ENCODE measurements at regions not wholly inside any gene's neighbourhood (a gene's known extent, or its start where the extent isn't known, plus 50 kb on each side); places are given as distances from the start of the nearest gene placed in this dataset.

- ATAC-seq (no peak), DNase-seq (no peak)
- intact Hi-C loops (cut with DNase I, micrococcal nuclease), result no loop called here
These were observed 539.6 kb upstream of the MMS22L start for GRCh38 chr6:97822632-97823031.

GRCh38 chr6:97841763-97842162, 558.7 kb upstream of the MMS22L start:
- ATAC-seq (no peak), DNase-seq (no peak)
- H3K9me3 ChIP-seq, result no peaks in the 10 kb centered on the region
- H3K36me3 ChIP-seq (ENCODE audit: low read depth), result no peaks in the 10 kb centered on the region
- no peak for TF ChIP-seq CTCF (IDR thresholded peaks at IDR 0.05)
- intact Hi-C loops (cut with DNase I, micrococcal nuclease), result no loop called here
- no peaks in the 10 kb centered on the region for H3K4me1 ChIP-seq (ENCODE audit: low read depth)
- no peak overlapping the region for H3K4me3 ChIP-seq

More at GRCh38 chr6:97822632-97823031, 539.6 kb upstream of the MMS22L start:
- no peak for TF ChIP-seq CTCF (IDR thresholded peaks at IDR 0.05)
- H3K4me3 ChIP-seq, result no peak overlapping the region
- no peaks in the 10 kb centered on the region for H3K4me1 ChIP-seq (ENCODE audit: low read depth)
- no peaks in the 10 kb centered on the region for H3K36me3 ChIP-seq (ENCODE audit: low read depth)
- H3K9me3 ChIP-seq, result no peaks in the 10 kb centered on the region

- H3K4me3 ChIP-seq, result no peak overlapping the region
- no peaks in the 10 kb centered on the region for H3K36me3 ChIP-seq (ENCODE audit: low read depth)
- ATAC-seq (no peak), DNase-seq (no peak)
- H3K4me1 ChIP-seq (ENCODE audit: low read depth), result no peaks in the 10 kb centered on the region
- no peaks in the 10 kb centered on the region for H3K9me3 ChIP-seq
- intact Hi-C loops (cut with DNase I, micrococcal nuclease), result no loop called here
- no peak for TF ChIP-seq CTCF (IDR thresholded peaks at IDR 0.05)
These were observed 559.5 kb upstream of the MMS22L start for GRCh38 chr6:97842521-97842920.

- no peaks in the 10 kb centered on the region for H3K9me3 ChIP-seq
- intact Hi-C loops (cut with DNase I, micrococcal nuclease), result no loop called here
- H3K36me3 ChIP-seq (ENCODE audit: low read depth), result no peaks in the 10 kb centered on the region
- no peaks in the 10 kb centered on the region for H3K4me1 ChIP-seq (ENCODE audit: low read depth)
- TF ChIP-seq CTCF (IDR thresholded peaks at IDR 0.05), result no peak
- ATAC-seq (no peak), DNase-seq (no peak)
- H3K4me3 ChIP-seq, result no peak overlapping the region
These were observed 566.4 kb upstream of the MMS22L start for GRCh38 chr6:97849390-97849789.

GRCh38 chr6:97850458-97851212, 567.6 kb upstream of the MMS22L start:
- H3K4me1 ChIP-seq (ENCODE audit: low read depth), result no peaks in the 10 kb centered on the region
- DNase-seq, result no peak
- intact Hi-C loops (cut with DNase I, micrococcal nuclease), result no loop called here

More at GRCh38 chr6:97850458-97851212, 567.6 kb upstream of the MMS22L start:
- Histone ChIP-seq H3K9me3 (no peaks in the 10 kb centered on the region), H3K36me3 (ENCODE audit: low read depth) (no peaks in the 10 kb centered on the region), H3K4me3 (no peak overlapping the region)
- no peak for TF ChIP-seq CTCF (IDR thresholded peaks at IDR 0.05)
- no peak for ATAC-seq
